ENCODE measurements at regions not wholly inside any gene's neighbourhood (a gene's known extent, or its start where the extent isn't known, plus 50 kb on each side); places are given as distances from the start of the nearest gene placed in this dataset.
"Not testable (repeated sequence)": the region's sequence is repeated elsewhere in the genome, so short reads cannot be mapped to it uniquely, and the experiment has no call there.

GRCh38 chr9:92228628-92229027, 64.9 kb downstream of the IARS1 start:
- H3K27me3 ChIP-seq: no peaks in the 10 kb centered on the region
- no peaks in the 10 kb centered on the region for H3K9me3 ChIP-seq
- peaks cover 0 to 78% of the 10 kb centered on the region in 2 donors for H3K36me3 ChIP-seq
- 82 to 100% methylated on average over 1 to 2 of the region's 2 CpGs for WGBS, 2 donors (ENCODE audit: low coverage in 1 of 2)
- no peak for ATAC-seq
- H3K4me1 ChIP-seq: no peaks in the 10 kb centered on the region
- no peak overlapping the region for H3K4me3 ChIP-seq
- H3K27ac ChIP-seq: no peak overlapping the region
- TF ChIP-seq CTCF (IDR thresholded peaks at IDR 0.05) (no peak), POLR2A (IDR thresholded peaks at IDR 0.05) (no peak), POLR2AphosphoS5 (IDR thresholded peaks at IDR 0.05) (no peak), EP300 (IDR thresholded peaks at IDR 0.05) (no peak)

- ATAC-seq: no peak
- Histone ChIP-seq H3K27me3 (no peaks in the 10 kb centered on the region), H3K4me3 (no peak overlapping the region), H3K9me3 (no peaks in the 10 kb centered on the region), H3K27ac (no peak overlapping the region), H3K4me1 (no peaks in the 10 kb centered on the region), H3K36me3 (peaks cover 0 to 86% of the 10 kb centered on the region in 2 donors)
- WGBS, 2 donors (ENCODE audit: low coverage in 1 of 2): 70% methylated on average over 2 of the region's 4 CpGs; no CpG with 5 or more reads in 1 of the 2 donors
- no peak for TF ChIP-seq POLR2A (IDR thresholded peaks at IDR 0.05)
- TF ChIP-seq EP300 (IDR thresholded peaks at IDR 0.05): no peak
- TF ChIP-seq CTCF (IDR thresholded peaks at IDR 0.05): no peak
- TF ChIP-seq POLR2AphosphoS5 (IDR thresholded peaks at IDR 0.05): no peak
Observed at GRCh38 chr9:92224177-92224576, 69.3 kb downstream of the IARS1 start.

GRCh38 chr9:92223758-92224157, 69.7 kb downstream of the IARS1 start:
- peaks cover 0 to 82% of the 10 kb centered on the region in 2 donors for H3K36me3 ChIP-seq
- no peaks in the 10 kb centered on the region for H3K27me3 ChIP-seq
- ATAC-seq: no peak
- no peak for TF ChIP-seq POLR2A (IDR thresholded peaks at IDR 0.05)
- TF ChIP-seq CTCF (IDR thresholded peaks at IDR 0.05): no peak
- no peak for TF ChIP-seq EP300 (IDR thresholded peaks at IDR 0.05)
- no peak for TF ChIP-seq POLR2AphosphoS5 (IDR thresholded peaks at IDR 0.05)
- H3K4me3 ChIP-seq: no peak overlapping the region
- H3K9me3 ChIP-seq: no peaks in the 10 kb centered on the region
- H3K27ac ChIP-seq: no peak overlapping the region
- H3K4me1 ChIP-seq: no peaks in the 10 kb centered on the region
- 69 to 83% methylated on average over 2 of the region's 2 CpGs for WGBS, 2 donors (ENCODE audit: low coverage in 1 of 2)

GRCh38 chr9:92208693-92209524, 84.6 kb downstream of the IARS1 start:
- Histone ChIP-seq H3K9me3 (no peaks in the 10 kb centered on the region), H3K27ac (no peak overlapping the region), H3K4me1 (no peaks in the 10 kb centered on the region), H3K27me3 (no peaks in the 10 kb centered on the region), H3K36me3 (peaks cover 3 to 63% of the 10 kb centered on the region in 2 donors), H3K4me3 (no peak overlapping the region)
- 68 to 71% methylated on average over 5 to 7 of the region's 7 CpGs for WGBS, 2 donors (ENCODE audit: low coverage in 1 of 2)
- no peak for ATAC-seq
- no peak for TF ChIP-seq POLR2A (IDR thresholded peaks at IDR 0.05)
- TF ChIP-seq EP300 (IDR thresholded peaks at IDR 0.05): no peak
- TF ChIP-seq CTCF (IDR thresholded peaks at IDR 0.05): no peak
- no peak for TF ChIP-seq POLR2AphosphoS5 (IDR thresholded peaks at IDR 0.05)

- 67 to 83% methylated on average over 1 of the region's 1 CpG for WGBS, 2 donors (ENCODE audit: low coverage in 1 of 2)
- no peak for ATAC-seq
- TF ChIP-seq POLR2A (IDR thresholded peaks at IDR 0.05): no peak
- TF ChIP-seq POLR2AphosphoS5 (IDR thresholded peaks at IDR 0.05): no peak
- TF ChIP-seq EP300 (IDR thresholded peaks at IDR 0.05): no peak
- TF ChIP-seq CTCF (IDR thresholded peaks at IDR 0.05): no peak
Observed at GRCh38 chr9:92206488-92206887, 87.0 kb downstream of the IARS1 start.

GRCh38 chr9:92203887-92204286, 88.7 kb upstream of the SPTLC1 start:
- not testable (repeated sequence) for H3K27ac ChIP-seq, H3K4me3 ChIP-seq, H3K27me3 ChIP-seq, ATAC-seq, H3K9me3 ChIP-seq, H3K4me1 ChIP-seq
- WGBS, 2 donors (ENCODE audit: low coverage in 1 of 2): 90 to 100% methylated on average over 1 of the region's 1 CpG
- peaks cover 0 to 16% of the 10 kb centered on the region in 2 donors for H3K36me3 ChIP-seq

More at GRCh38 chr9:92206488-92206887, 87.0 kb downstream of the IARS1 start:
- H3K36me3 ChIP-seq: peaks cover 3 to 42% of the 10 kb centered on the region in 2 donors
- no peaks in the 10 kb centered on the region for H3K9me3 ChIP-seq
- H3K27ac ChIP-seq: no peak overlapping the region
- no peak overlapping the region for H3K4me3 ChIP-seq
- no peaks in the 10 kb centered on the region for H3K27me3 ChIP-seq
- no peaks in the 10 kb centered on the region for H3K4me1 ChIP-seq

- not testable (repeated sequence) for H3K4me1 ChIP-seq, H3K4me3 ChIP-seq
Observed at GRCh38 chr9:92198237-92198636, 83.0 kb upstream of the SPTLC1 start.

More at GRCh38 chr9:92198237-92198636, 83.0 kb upstream of the SPTLC1 start:
- not testable (repeated sequence) for H3K27ac ChIP-seq, H3K36me3 ChIP-seq, H3K27me3 ChIP-seq, ATAC-seq
- peaks cover 0 to 22% (median 0%) of the 10 kb centered on the region in 3 donors for H3K9me3 ChIP-seq
